BLaER1 (cell line): ENCODE measurements at regions not wholly inside any gene's neighbourhood (a gene's known extent, or its start where the extent isn't known, plus 50 kb on each side); places are given as distances from the start of the nearest gene placed in this dataset.

Experiments used
- H3K27ac ChIP-seq: shearing (Covaris generic); formaldehyde crosslinking; 2 replicates; pipeline ENCODE4 v1.8.1; 2022
- H3K27me3 ChIP-seq: shearing (Covaris generic); formaldehyde crosslinking; 2 replicates; pipeline ENCODE4 v1.8.1; 2022
- H3K36me3 ChIP-seq: shearing (Covaris generic); formaldehyde crosslinking; 2 replicates; pipeline ENCODE4 v1.8.1; 2022
- H3K4me1 ChIP-seq: shearing (Covaris generic); formaldehyde crosslinking; 2 replicates; pipeline ENCODE4 v1.8.1; 2022
- H3K4me2 ChIP-seq: shearing (Covaris generic); formaldehyde crosslinking; 2 replicates; pipeline ENCODE4 v1.8.1; 2022
- H3K4me3 ChIP-seq: shearing (Covaris generic); formaldehyde crosslinking; 2 replicates; pipeline ENCODE4 v1.8.1; 2022
- H3K9ac ChIP-seq: shearing (Covaris generic); formaldehyde crosslinking; 2 replicates; pipeline ENCODE4 v1.8.1; 2022
- H3K9me3 ChIP-seq: shearing (Covaris generic); formaldehyde crosslinking; 2 replicates; pipeline ENCODE4 v1.8.1; 2022
- H4K20me1 ChIP-seq: shearing (Covaris generic); formaldehyde crosslinking; 2 replicates; pipeline ENCODE4 v1.8.1; 2022
- Cebpa-rat ChIP-seq: shearing (Covaris generic); IDR thresholded peaks from 2 replicates; pipeline ENCODE4 v1.8.1; 2022

DNA sequence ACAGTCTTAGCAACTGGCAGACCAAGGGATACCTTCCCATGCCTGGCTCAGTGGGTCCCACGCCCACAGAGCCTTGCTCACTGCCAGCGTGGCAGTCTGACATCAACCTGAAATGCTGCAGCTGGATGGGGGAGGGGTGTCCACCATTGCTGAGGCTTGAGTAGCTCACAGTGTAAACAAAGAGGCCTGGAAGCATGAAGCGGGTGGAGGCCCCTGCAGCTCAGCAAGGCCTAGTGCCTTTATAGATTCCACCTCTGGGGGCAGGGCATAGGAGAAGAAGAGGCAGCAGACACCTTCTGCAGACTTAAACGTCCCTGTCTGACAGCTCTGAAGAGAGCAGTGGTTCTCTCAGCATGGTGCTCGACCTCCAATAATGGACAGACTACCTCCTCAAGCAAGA, 263.2 kb downstream of the KIF2B start:
- Histone ChIP-seq H3K27ac (no peak overlapping the region), H3K36me3 (no peaks in the 10 kb centered on the region), H3K9me3 (no peaks in the 10 kb centered on the region), H3K4me3 (no peak overlapping the region), H3K4me1 (no peaks in the 10 kb centered on the region), H3K4me2 (no peak overlapping the region), H3K27me3 (no peaks in the 10 kb centered on the region), H3K9ac (no peak overlapping the region), H4K20me1 (no peaks in the 10 kb centered on the region)
- no peak for TF ChIP-seq Cebpa-rat

DNA sequence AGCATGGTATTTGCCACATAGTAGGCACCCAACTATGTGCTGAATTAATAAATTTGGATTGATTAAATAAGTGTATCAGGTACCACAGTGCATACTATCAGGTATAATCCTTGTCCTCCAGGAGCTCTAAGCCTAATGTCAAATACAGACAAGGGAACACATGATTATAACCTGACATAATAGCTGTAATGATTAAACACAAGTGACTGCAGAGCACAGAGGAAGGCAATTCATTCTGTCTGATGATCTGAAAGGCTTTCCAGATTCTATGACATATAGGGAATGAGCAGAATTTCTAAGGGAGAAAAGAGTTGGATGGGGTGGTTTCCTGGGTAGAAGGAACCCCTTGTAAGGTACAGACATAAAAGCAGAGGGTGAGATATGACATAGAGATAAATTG, 273.5 kb downstream of the KIF2B start:
- no peaks in the 10 kb centered on the region for H3K36me3 ChIP-seq
- no peak for TF ChIP-seq Cebpa-rat
- no peaks in the 10 kb centered on the region for H3K27me3 ChIP-seq
- H3K4me2 ChIP-seq = no peak overlapping the region
- H3K4me3 ChIP-seq = no peak overlapping the region
- H3K9me3 ChIP-seq = no peaks in the 10 kb centered on the region
- H3K4me1 ChIP-seq = no peaks in the 10 kb centered on the region
- no peak overlapping the region for H3K9ac ChIP-seq
- H4K20me1 ChIP-seq = no peaks in the 10 kb centered on the region
- no peak overlapping the region for H3K27ac ChIP-seq

DNA sequence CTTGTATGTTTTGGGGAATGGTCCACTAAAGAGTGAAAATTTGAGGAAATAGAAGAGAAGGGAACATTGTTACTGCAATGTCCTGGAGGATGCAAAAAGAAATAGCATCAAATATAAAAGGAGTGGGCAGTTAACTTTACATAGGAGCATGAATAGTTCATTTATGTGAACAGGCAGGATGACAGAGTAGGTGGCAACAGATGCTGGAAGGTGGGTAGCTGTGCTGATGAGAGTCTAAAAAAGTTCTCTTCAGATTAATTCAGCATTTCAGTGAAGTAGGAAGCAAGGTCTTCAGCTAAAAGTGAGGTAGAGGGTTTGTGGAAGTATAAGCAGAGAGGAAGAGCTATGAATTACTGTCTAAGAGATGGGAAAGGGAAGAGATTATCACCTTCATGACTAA, 276.5 kb downstream of the KIF2B start:
- H4K20me1 ChIP-seq = no peaks in the 10 kb centered on the region
- H3K27ac ChIP-seq = no peak overlapping the region
- no peak overlapping the region for H3K4me2 ChIP-seq
- no peaks in the 10 kb centered on the region for H3K36me3 ChIP-seq
- H3K27me3 ChIP-seq = no peaks in the 10 kb centered on the region
- peaks cover 25% of the 10 kb centered on the region for H3K9me3 ChIP-seq
- TF ChIP-seq Cebpa-rat = no peak
- no peak overlapping the region for H3K4me3 ChIP-seq
- H3K4me1 ChIP-seq = no peaks in the 10 kb centered on the region
- H3K9ac ChIP-seq = no peak overlapping the region

DNA sequence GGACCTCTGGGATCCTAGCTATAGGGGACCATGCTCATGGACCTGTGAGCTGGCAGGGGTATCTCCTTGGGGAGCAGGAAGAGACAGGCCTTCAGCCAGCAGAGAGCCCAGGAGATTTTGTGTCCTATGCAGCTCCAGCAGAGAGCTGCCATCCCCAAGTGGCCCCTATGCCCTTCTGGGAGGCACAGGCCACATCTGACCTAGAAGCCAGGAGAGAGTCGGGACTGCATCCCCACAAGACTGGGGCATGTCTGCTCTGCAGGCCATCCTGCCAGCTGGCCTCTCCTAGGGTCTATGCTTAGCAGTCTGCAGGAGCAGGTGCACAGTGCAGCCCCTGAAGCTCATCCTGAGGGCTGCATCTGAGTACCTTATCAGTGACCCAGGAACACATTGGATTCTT, 279.5 kb downstream of the KIF2B start:
- H3K27me3 ChIP-seq = no peaks in the 10 kb centered on the region
- H3K4me3 ChIP-seq = no peak overlapping the region
- TF ChIP-seq Cebpa-rat = no peak
- H3K4me2 ChIP-seq = no peak overlapping the region
- H3K36me3 ChIP-seq = no peaks in the 10 kb centered on the region
- H4K20me1 ChIP-seq = no peaks in the 10 kb centered on the region
- H3K27ac ChIP-seq = no peak overlapping the region
- H3K9ac ChIP-seq = no peak overlapping the region
- no peaks in the 10 kb centered on the region for H3K4me1 ChIP-seq
- peaks cover 25% of the 10 kb centered on the region for H3K9me3 ChIP-seq

DNA sequence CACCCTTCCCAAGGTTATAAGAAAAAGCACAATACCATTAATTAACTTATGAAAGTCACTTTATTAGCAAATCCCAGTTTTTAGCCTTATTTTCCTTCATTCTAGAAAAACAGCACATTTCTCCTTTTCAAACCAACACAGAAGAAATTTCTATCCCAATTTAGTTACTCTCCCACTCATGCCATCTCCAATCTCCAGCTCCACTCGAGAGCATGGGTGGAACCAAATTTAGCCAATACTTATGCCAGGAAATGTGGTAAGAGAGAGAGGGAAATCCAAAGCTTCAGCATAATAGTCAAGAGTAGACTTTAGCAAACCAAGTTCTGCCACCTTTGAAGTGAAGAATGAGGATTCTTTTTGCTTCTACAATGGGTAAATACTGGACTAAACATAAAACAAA, 288.8 kb downstream of the KIF2B start:
- H3K4me1 ChIP-seq = no peaks in the 10 kb centered on the region
- H3K9me3 ChIP-seq = no peaks in the 10 kb centered on the region
- H3K4me3 ChIP-seq = no peak overlapping the region
- no peak overlapping the region for H3K4me2 ChIP-seq
- TF ChIP-seq Cebpa-rat = no peak
- no peaks in the 10 kb centered on the region for H3K36me3 ChIP-seq
- no peak overlapping the region for H3K27ac ChIP-seq
- H3K27me3 ChIP-seq = no peaks in the 10 kb centered on the region
- no peak overlapping the region for H3K9ac ChIP-seq
- H4K20me1 ChIP-seq = no peaks in the 10 kb centered on the region

DNA sequence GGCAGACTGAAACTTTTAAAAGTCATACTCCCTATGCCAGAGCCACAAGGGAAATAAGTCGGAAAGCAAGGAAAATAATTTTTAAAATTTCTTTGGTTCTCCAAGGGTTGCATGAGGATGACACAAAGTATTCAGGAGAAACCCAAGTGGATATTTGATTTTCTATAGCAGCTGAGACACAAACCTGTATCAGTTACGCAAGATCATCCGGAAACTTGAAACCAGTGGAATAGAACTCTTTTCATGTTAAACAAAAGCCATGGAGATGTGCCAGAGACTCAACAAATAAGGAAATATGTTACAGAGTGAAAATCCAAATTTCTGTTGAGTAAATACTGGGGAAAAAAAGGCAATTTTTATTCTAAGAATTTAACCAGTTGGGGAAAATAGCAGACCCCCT, 294.7 kb downstream of the KIF2B start:
- no peak overlapping the region for H3K9ac ChIP-seq
- H3K9me3 ChIP-seq = no peaks in the 10 kb centered on the region
- no peak overlapping the region for H3K4me3 ChIP-seq
- H3K36me3 ChIP-seq = no peaks in the 10 kb centered on the region
- no peaks in the 10 kb centered on the region for H3K4me1 ChIP-seq
- H4K20me1 ChIP-seq = no peaks in the 10 kb centered on the region
- TF ChIP-seq Cebpa-rat = no peak
- H3K27me3 ChIP-seq = no peaks in the 10 kb centered on the region
- H3K27ac ChIP-seq = no peak overlapping the region
- no peak overlapping the region for H3K4me2 ChIP-seq

DNA sequence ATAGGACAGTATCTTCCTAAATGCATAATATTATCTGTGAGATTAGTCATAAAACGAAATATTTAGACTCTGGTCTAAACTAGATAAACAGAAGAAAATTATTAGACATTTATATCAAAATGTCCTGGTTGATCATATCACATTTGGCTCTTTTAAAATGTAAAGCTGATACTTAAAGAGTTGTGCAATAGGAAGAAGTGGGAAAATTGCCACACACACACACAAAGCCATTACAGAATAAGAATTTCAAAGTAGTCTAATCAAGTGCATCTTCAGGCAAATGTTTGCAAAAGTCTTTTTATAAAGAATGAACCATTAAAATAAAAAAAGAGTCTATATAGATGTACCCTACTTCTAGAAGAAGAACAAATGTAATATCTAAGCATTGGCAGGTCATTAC, 301.7 kb downstream of the KIF2B start:
- no peak overlapping the region for H3K9ac ChIP-seq
- no peak for TF ChIP-seq Cebpa-rat
- H3K4me2 ChIP-seq = no peak overlapping the region
- H3K27me3 ChIP-seq = no peaks in the 10 kb centered on the region
- no peak overlapping the region for H3K27ac ChIP-seq
- peaks cover 11% of the 10 kb centered on the region for H3K9me3 ChIP-seq
- no peaks in the 10 kb centered on the region for H3K36me3 ChIP-seq
- no peaks in the 10 kb centered on the region for H3K4me1 ChIP-seq
- H3K4me3 ChIP-seq = no peak overlapping the region
- no peaks in the 10 kb centered on the region for H4K20me1 ChIP-seq

DNA sequence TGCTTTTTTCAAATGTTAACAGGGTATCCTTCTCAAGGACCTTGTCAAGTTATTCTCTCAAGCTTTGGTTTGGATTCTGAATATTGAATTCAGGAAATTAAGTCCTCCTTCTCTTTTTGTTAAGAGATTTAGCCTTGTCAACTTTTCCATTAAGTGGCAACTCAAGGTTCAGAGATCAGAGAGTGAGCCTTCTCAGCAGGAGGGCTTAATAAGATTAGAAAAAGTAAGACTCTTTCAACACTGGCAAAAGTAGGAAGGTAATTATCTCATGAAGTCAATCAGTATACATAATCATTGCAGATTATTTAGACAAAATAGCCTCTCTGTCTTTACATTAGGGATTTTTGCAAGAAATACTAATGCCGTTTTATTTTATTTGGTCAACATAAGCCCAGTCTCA, 330.7 kb downstream of the KIF2B start:
- Histone ChIP-seq H3K4me2 (no peak overlapping the region), H3K4me1 (no peaks in the 10 kb centered on the region), H3K9me3 (no peaks in the 10 kb centered on the region), H3K4me3 (no peak overlapping the region), H4K20me1 (no peaks in the 10 kb centered on the region), H3K27ac (no peak overlapping the region), H3K9ac (no peak overlapping the region), H3K27me3 (no peaks in the 10 kb centered on the region), H3K36me3 (no peaks in the 10 kb centered on the region)
- no peak for TF ChIP-seq Cebpa-rat

DNA sequence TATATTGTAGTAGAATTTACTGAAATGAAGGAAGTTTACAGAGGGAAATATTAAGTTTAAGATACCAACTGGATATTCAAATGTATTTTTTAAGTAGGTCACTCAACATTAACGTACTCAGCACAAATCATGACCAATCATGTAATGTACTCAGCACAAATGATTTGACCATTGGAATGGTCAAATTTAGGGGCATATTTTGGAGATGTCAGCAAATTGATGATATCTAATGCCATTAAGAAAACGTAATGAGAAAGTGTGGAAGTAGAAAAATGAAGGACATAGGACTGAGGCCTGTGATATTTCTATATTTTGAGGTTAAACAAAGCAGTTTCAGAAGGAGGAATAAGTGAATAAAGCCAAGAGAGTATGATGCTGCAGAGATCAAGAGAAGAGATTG, 334.8 kb downstream of the KIF2B start:
- H3K36me3 ChIP-seq = no peaks in the 10 kb centered on the region
- no peak overlapping the region for H3K4me2 ChIP-seq
- no peaks in the 10 kb centered on the region for H3K9me3 ChIP-seq
- H3K4me1 ChIP-seq = no peaks in the 10 kb centered on the region
- no peaks in the 10 kb centered on the region for H4K20me1 ChIP-seq
- H3K9ac ChIP-seq = no peak overlapping the region
- H3K4me3 ChIP-seq = no peak overlapping the region
- no peaks in the 10 kb centered on the region for H3K27me3 ChIP-seq
- no peak for TF ChIP-seq Cebpa-rat
- H3K27ac ChIP-seq = no peak overlapping the region

DNA sequence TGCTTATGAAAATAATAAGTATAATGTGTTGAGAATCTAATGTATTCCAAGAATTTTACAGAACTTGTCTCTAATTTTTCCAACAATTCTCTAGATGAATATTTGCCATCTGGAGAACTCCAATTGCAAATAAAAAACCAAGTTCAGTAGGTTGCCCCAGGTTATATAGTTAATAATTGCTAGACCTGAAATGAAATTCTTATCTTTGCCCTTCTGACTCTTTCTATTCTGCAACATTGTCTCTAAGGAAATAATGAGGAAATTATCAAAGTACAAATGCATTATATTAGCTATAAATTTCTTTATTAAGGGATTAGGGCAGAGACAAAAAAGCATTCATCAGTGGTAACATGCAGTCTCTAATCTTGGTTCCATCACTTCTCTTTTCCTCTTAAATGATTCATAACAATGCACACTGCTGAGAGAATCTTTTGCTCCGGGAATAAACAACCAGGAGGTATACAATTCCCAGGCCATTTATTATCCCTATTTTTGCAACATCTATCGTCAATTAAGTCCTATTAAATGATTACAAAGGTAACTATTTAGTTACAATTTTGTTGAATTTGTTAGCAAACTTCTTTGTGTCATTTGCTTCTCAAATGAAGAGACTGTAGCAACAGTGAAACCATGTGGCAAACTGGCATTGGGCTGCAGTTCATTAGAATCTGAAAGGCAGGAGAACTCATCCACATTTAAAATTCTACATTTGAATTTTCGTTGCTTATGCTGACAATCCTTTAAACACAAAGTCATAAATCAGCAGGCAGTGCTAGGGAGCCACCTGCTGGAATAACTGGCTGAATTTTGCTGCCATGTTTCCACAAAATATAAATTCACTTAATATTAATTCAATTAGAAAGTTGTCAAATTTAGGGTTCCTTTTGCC, 349.6 kb downstream of the KIF2B start:
- H3K4me2 ChIP-seq = no peak overlapping the region

DNA sequence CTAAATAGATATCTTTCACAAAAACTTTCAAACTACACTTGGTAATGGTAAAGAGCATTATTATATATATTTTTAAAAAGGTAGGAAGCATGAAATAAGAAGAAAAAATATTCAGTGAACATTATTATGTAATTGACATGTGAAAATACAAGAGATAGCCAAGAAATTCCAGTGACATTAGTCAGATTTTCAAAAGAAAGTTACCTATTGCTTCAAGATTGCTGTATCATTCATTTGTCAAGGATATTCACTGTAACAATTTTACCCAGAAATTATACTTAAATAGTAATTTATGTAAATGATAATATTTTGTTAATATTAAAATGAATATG, 350.2 kb downstream of the KIF2B start:
- H3K4me2 ChIP-seq = no peak overlapping the region
- no peak overlapping the region for H3K27ac ChIP-seq
- no peak for TF ChIP-seq Cebpa-rat
- H3K4me1 ChIP-seq = no peaks in the 10 kb centered on the region
- H3K27me3 ChIP-seq = no peaks in the 10 kb centered on the region
- H3K4me3 ChIP-seq = no peak overlapping the region
- H3K9me3 ChIP-seq = no peaks in the 10 kb centered on the region
- no peak overlapping the region for H3K9ac ChIP-seq
- no peaks in the 10 kb centered on the region for H3K36me3 ChIP-seq
- no peaks in the 10 kb centered on the region for H4K20me1 ChIP-seq

More for the DNA sequence above, 349.6 kb downstream of the KIF2B start:
- Histone ChIP-seq H3K36me3 (no peaks in the 10 kb centered on the region), H3K9me3 (no peaks in the 10 kb centered on the region), H3K27ac (no peak overlapping the region), H3K4me3 (no peak overlapping the region), H3K9ac (no peak overlapping the region), H3K27me3 (no peaks in the 10 kb centered on the region), H3K4me1 (no peaks in the 10 kb centered on the region), H4K20me1 (no peaks in the 10 kb centered on the region)
- no peak for TF ChIP-seq Cebpa-rat
